ENCODE measurements at regions not wholly inside any gene's neighbourhood (a gene's known extent, or its start where the extent isn't known, plus 50 kb on each side); places are given as distances from the start of the nearest gene placed in this dataset.

DNA sequence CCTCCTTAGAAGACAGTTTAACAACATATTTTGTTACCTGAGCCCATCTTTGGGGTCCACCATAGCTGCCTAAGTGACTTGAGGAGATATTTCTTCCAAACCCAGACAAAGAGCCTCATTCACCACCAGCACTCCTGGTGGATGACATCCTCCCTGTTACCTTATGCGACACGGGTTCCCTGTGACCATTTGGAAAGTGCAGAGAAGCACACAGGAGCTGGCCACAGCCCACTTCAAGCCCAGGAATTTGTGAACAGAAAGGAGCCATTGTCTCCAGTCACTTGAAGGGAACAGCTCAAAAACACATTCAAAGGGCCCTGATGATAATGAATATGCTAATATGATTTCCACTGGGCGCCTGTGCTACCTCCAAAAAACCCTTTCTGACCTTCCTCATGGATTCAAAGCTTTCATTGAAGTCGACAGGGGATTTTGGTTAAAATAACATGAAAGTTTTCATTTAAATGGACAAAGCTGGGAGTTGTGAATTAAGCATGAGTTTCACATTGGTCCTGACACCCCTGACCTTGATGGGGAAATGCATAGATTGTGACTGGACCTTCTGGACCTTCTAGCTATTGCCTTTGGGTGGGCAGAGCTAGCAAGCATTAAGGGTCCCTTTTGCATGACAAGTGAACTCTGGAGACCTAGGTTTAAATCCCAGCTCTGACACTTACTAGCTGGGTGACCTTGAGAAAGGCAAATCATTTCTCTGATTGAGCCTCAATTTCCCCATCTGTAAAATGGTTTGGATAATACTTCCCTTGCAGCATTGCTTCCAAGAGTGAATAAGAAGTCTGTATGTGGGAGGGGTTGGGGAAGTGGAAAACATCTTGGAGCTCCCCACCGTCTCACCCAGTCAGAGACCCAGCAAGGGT lies 83.3 kb upstream of the SIRPA start:
- no peak for DNase-seq
- Histone ChIP-seq H3K4me1 (no peaks in the 10 kb centered on the region), H3K4me3 (ENCODE audit: low read depth, low read length) (no peak overlapping the region), H3K36me3 (no peaks in the 10 kb centered on the region), H3K9me3 (no peaks in the 10 kb centered on the region), H3K27me3 (no peaks in the 10 kb centered on the region)
- TF ChIP-seq, protein P1, sequence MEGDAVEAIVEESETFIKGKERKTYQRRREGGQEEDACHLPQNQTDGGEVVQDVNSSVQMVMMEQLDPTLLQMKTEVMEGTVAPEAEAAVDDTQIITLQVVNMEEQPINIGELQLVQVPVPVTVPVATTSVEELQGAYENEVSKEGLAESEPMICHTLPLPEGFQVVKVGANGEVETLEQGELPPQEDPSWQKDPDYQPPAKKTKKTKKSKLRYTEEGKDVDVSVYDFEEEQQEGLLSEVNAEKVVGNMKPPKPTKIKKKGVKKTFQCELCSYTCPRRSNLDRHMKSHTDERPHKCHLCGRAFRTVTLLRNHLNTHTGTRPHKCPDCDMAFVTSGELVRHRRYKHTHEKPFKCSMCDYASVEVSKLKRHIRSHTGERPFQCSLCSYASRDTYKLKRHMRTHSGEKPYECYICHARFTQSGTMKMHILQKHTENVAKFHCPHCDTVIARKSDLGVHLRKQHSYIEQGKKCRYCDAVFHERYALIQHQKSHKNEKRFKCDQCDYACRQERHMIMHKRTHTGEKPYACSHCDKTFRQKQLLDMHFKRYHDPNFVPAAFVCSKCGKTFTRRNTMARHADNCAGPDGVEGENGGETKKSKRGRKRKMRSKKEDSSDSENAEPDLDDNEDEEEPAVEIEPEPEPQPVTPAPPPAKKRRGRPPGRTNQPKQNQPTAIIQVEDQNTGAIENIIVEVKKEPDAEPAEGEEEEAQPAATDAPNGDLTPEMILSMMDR (IDR thresholded peaks at IDR 0.05; ENCODE audit: low read depth, low read length): no peak

DNA sequence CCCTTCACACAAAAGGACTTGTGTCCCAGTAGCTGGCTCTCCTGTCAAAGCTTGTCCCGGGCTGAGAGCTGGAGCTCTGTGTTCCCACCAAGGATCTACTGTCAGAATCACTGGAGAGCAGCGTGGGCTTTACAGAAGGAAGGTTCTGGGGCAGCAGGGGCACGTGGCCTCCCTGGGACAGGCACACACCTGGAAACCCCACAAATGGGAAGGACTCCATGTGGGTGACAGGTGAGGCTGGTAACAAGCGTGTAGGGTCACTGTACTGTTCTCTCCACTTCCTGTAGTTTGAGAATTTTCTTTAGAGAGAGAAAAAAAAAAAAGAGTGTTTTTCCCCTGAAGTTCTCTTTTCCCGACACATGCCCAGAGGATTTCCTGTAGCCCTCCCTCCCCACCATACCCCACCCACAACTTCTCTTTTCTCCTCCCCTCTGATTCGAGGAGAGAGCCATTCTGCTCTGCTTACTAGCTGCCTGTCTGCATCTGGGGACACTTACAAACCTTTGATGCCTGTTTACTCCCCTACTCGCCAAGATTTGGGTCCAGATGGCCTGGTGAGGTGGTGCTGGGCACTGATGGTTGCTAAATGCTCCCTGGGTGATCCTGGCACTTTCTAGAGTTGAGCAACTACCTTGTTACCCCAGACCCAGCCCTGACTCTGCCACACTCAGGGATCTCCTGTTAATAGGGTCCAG lies 84.1 kb upstream of the SIRPA start:
- Histone ChIP-seq H3K9me3 (no peaks in the 10 kb centered on the region), H3K27me3 (no peaks in the 10 kb centered on the region), H3K36me3 (no peaks in the 10 kb centered on the region), H3K4me1 (no peaks in the 10 kb centered on the region), H3K4me3 (ENCODE audit: low read depth, low read length) (no peak overlapping the region)
- no peak for DNase-seq
- TF ChIP-seq, protein P1 (IDR thresholded peaks at IDR 0.05; ENCODE audit: low read depth, low read length): no peak

GRCh38 chr20:1810572-1810925 lies 84.7 kb upstream of the SIRPA start:
- Histone ChIP-seq H3K27me3 (no peaks in the 10 kb centered on the region), H3K36me3 (no peaks in the 10 kb centered on the region), H3K4me3 (ENCODE audit: low read depth, low read length) (no peak overlapping the region), H3K4me1 (no peaks in the 10 kb centered on the region), H3K9me3 (no peaks in the 10 kb centered on the region)
- DNase-seq: no peak
- TF ChIP-seq, protein P1 (IDR thresholded peaks at IDR 0.05; ENCODE audit: low read depth, low read length): no peak

DNA sequence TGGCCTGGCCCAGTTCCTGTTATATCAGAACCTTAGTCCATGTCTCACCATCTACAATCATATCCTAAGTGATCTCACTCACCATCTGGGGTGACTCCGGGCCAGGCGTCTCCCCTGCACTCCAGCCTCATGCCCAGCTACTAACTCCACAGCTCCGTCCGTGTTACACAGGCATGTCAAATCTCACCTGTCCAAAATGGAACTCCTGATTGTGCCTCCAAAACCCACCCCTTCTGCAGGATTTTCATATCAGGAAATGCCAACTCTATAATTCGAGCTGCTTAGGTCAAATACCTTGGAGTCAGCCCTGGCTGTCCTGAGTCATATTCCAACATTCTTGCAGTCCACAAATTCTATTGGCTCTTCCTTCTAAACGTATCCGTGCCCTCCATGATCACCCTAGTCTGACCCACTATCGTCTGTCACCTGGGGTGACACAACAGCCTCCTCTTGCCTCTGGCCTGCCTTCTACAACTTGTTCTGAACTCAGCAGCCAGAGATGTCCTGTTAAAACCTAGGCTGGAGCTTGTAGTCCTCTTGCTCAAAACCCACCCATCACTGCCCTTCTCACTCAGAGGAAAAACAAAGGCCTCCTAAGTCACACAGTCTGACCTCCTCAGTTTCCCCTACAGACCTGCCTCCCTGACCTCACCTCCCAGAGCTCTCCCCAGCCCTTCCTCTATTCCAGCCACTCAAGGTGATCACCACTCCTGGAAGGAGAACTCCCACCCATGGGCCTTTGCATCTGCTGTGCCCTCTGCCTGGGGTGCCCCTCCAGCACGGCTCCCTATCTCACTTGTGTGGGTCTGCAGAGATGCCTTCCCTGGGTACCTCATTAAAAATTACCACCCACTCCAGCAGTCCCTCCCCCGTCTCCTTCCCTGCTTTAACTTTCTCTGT lies 85.3 kb upstream of the SIRPA start:
- no peaks in the 10 kb centered on the region for H3K27me3 ChIP-seq
- H3K36me3 ChIP-seq: no peaks in the 10 kb centered on the region
- no peak for DNase-seq
- no peaks in the 10 kb centered on the region for H3K9me3 ChIP-seq
- H3K4me1 ChIP-seq: no peaks in the 10 kb centered on the region
- TF ChIP-seq, protein P1 (IDR thresholded peaks at IDR 0.05; ENCODE audit: low read depth, low read length): no peak
- no peak overlapping the region for H3K4me3 ChIP-seq (ENCODE audit: low read depth, low read length)

- no peaks in the 10 kb centered on the region for H3K4me1 ChIP-seq
- peaks cover 3% of the 10 kb centered on the region for H3K27me3 ChIP-seq
- no peak overlapping the region for H3K4me3 ChIP-seq (ENCODE audit: low read depth, low read length)
- no peaks in the 10 kb centered on the region for H3K9me3 ChIP-seq
- no peak for DNase-seq
- TF ChIP-seq, protein P1 (IDR thresholded peaks at IDR 0.05; ENCODE audit: low read depth, low read length): no peak
- no peaks in the 10 kb centered on the region for H3K36me3 ChIP-seq
These were observed 86.1 kb upstream of the SIRPA start for GRCh38 chr20:1809131-1809572.

Measured in BE2C (cell line).